ENCODE measurements at regions not wholly inside any gene's neighbourhood (a gene's known extent, or its start where the extent isn't known, plus 50 kb on each side); places are given as distances from the start of the nearest gene placed in this dataset.

DNA sequence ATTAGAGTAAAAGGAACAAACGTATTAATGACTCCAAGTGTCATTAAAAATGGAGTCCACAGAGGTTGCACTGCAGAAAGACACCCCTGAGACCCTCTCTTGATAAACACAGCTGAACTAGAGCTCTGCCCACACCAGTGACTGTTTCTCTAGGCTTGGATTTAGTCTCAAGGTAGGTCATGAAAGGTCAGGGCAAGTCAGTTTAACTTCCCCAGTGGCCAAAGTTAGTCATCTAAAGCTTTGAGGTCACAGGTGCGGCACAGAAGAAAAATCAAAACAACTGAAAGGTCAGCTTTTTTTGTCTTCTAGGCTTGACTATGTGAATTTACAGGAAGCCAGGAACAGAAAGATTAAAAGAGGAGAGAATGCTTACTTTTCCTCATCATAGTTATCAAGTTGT, 749.6 kb downstream of the RAB28 start:
- TF ChIP-seq SP1 (IDR thresholded peaks at IDR 0.05; ENCODE audit: low read depth) (no peak), JUND (IDR thresholded peaks at IDR 0.05) (no peak), EZH2 (IDR thresholded peaks at IDR 0.05) (no peak), POLR2AphosphoS5 (IDR thresholded peaks at IDR 0.05; ENCODE audit: low read depth, low read length) (no peak), RAD21 (IDR thresholded peaks at IDR 0.05; ENCODE audit: low read depth) (no peak), POLR2A (IDR thresholded peaks at IDR 0.05; ENCODE audit: borderline replicate concordance, extremely low read depth, insufficient read depth, insufficient read length) (no peak), EGR1 (IDR thresholded peaks at IDR 0.05; ENCODE audit: low read depth) (no peak), CBX3 (IDR thresholded peaks at IDR 0.05; ENCODE audit: low read depth) (no peak), ELF1 (IDR thresholded peaks at IDR 0.05; ENCODE audit: borderline replicate concordance, low read depth) (no peak), ZNF274 (IDR thresholded peaks at IDR 0.05; ENCODE audit: low read depth, low read length) (no peak), FOSL1 (IDR thresholded peaks at IDR 0.05; ENCODE audit: low read depth) (no peak), ZFX (IDR thresholded peaks at IDR 0.05) (no peak), SIN3A (IDR thresholded peaks at IDR 0.05; ENCODE audit: low read depth) (no peak), SRF (IDR thresholded peaks at IDR 0.05; ENCODE audit: low read depth) (no peak)
- TF ChIP-seq, protein P1, sequence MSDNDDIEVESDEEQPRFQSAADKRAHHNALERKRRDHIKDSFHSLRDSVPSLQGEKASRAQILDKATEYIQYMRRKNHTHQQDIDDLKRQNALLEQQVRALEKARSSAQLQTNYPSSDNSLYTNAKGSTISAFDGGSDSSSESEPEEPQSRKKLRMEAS (IDR thresholded peaks at IDR 0.05): no peak
- TF ChIP-seq, protein P2, sequence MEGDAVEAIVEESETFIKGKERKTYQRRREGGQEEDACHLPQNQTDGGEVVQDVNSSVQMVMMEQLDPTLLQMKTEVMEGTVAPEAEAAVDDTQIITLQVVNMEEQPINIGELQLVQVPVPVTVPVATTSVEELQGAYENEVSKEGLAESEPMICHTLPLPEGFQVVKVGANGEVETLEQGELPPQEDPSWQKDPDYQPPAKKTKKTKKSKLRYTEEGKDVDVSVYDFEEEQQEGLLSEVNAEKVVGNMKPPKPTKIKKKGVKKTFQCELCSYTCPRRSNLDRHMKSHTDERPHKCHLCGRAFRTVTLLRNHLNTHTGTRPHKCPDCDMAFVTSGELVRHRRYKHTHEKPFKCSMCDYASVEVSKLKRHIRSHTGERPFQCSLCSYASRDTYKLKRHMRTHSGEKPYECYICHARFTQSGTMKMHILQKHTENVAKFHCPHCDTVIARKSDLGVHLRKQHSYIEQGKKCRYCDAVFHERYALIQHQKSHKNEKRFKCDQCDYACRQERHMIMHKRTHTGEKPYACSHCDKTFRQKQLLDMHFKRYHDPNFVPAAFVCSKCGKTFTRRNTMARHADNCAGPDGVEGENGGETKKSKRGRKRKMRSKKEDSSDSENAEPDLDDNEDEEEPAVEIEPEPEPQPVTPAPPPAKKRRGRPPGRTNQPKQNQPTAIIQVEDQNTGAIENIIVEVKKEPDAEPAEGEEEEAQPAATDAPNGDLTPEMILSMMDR (IDR thresholded peaks at IDR 0.05 in 2 of 3, conservative IDR thresholded peaks at IDR 0.05 in 1 of 3; ENCODE audit: borderline replicate concordance in 1 of 3, insufficient read depth in 1 of 3, low read depth in 2 of 3, low read length in 2 of 3): no peak
- TF ChIP-seq, protein P3, sequence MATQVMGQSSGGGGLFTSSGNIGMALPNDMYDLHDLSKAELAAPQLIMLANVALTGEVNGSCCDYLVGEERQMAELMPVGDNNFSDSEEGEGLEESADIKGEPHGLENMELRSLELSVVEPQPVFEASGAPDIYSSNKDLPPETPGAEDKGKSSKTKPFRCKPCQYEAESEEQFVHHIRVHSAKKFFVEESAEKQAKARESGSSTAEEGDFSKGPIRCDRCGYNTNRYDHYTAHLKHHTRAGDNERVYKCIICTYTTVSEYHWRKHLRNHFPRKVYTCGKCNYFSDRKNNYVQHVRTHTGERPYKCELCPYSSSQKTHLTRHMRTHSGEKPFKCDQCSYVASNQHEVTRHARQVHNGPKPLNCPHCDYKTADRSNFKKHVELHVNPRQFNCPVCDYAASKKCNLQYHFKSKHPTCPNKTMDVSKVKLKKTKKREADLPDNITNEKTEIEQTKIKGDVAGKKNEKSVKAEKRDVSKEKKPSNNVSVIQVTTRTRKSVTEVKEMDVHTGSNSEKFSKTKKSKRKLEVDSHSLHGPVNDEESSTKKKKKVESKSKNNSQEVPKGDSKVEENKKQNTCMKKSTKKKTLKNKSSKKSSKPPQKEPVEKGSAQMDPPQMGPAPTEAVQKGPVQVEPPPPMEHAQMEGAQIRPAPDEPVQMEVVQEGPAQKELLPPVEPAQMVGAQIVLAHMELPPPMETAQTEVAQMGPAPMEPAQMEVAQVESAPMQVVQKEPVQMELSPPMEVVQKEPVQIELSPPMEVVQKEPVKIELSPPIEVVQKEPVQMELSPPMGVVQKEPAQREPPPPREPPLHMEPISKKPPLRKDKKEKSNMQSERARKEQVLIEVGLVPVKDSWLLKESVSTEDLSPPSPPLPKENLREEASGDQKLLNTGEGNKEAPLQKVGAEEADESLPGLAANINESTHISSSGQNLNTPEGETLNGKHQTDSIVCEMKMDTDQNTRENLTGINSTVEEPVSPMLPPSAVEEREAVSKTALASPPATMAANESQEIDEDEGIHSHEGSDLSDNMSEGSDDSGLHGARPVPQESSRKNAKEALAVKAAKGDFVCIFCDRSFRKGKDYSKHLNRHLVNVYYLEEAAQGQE (IDR thresholded peaks at IDR 0.05; ENCODE audit: low read depth): no peak
- TF ChIP-seq, protein P4, sequence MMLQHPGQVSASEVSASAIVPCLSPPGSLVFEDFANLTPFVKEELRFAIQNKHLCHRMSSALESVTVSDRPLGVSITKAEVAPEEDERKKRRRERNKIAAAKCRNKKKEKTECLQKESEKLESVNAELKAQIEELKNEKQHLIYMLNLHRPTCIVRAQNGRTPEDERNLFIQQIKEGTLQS (IDR thresholded peaks at IDR 0.05): no peak
- Histone ChIP-seq H2AFZ (ENCODE audit: low read depth, low read length, poor library complexity, severe bottlenecking) (no peak overlapping the region), H3K9me3 (ENCODE audit: control insufficient read depth in 1 of 2, insufficient read depth in 1 of 2, low read depth in 1 of 2, low read length in 2 of 2) (no peaks in the 10 kb centered on the region), H3K4me3 (replicated peaks in 1 of 2; ENCODE audit: low read depth in 1 of 2, low read length in 2 of 2) (no peak overlapping the region), H3K4me2 (ENCODE audit: low read length) (no peak overlapping the region), H4K20me1 (ENCODE audit: insufficient read depth) (no peaks in the 10 kb centered on the region), H3K27me3 (ENCODE audit: insufficient read depth, low read length) (no peaks in the 10 kb centered on the region), H3K27ac (ENCODE audit: low read depth, low read length) (no peak overlapping the region), H3K9me2 (ENCODE audit: insufficient read depth) (no peaks in the 10 kb centered on the region), H3K36me3 (ENCODE audit: control insufficient read depth in 1 of 2, insufficient read depth in 2 of 2, low read length in 2 of 2) (no peaks in the 10 kb centered on the region), H3K4me1 (ENCODE audit: control insufficient read depth in 1 of 2, insufficient read depth in 2 of 2, low read length in 2 of 2) (no peaks in the 10 kb centered on the region), H3K79me2 (ENCODE audit: insufficient read depth, low read length) (no peaks in the 10 kb centered on the region), H3K9ac (ENCODE audit: low read length) (no peak overlapping the region)
- no peak for DNase-seq (ENCODE audit: low read depth, low spot score)
- no peak for ATAC-seq
- ChIA-PET CTCF (no interaction called here), POLR2A (no interaction called here), RAD21 (ENCODE audit: low non-redundant PET in 1 of 2, low total read pairs in 2 of 2, uncharacterized antibody in 2 of 2, unreplicated experiment in 2 of 2) (no interaction called here)
- no TSS peak for BruUV-seq (replicated peaks)
- intact Hi-C loops (cut with micrococcal nuclease): no loop called here
